IMR-90 (cell line): ENCODE measurements at regions not wholly inside any gene's neighbourhood (a gene's known extent, or its start where the extent isn't known, plus 50 kb on each side); places are given as distances from the start of the nearest gene placed in this dataset.

Experiments
- ATAC-seq: fragments of 200-7000 bp; cut with Tn5 transposase; 2 replicates; pipeline ENCODE4 v1.9.1; 2020; ENCODE audit warnings: low read depth, mild to moderate bottlenecking, moderate library complexity
- BruUV-seq: library from RNA; stranded (reverse); fragments of 400-500 nt; replicated peaks from 2 replicates; lab custom pipeline; 2021; lab: Mats Ljungman, UMichigan
- CTCF ChIA-PET: fragments of 300-600 bp; formaldehyde crosslinking; extraction: SDS; loops from one replicate; lab custom pipeline; 2021; ENCODE audit warnings: antibody characterized with exemption; lab: Yijun Ruan, JAX
- POLR2A ChIA-PET: fragments of 300-600 bp; sonication (Branson Sonifier 250); formaldehyde crosslinking; loops from one replicate; lab custom pipeline; 2022; ENCODE audit warnings: antibody characterized with exemption; ENCODE audit not compliant: unreplicated experiment; lab: Charles Lee
- DNase-seq: peaks from one replicate; pipeline ENCODE4 v3.0.0; 2013
- H2AFZ ChIP-seq: replicated peaks from 2 replicates; pipeline ENCODE3; 2013; ENCODE audit warnings: low read length, mild to moderate bottlenecking; ENCODE audit not compliant: poor library complexity
- H2AK5ac ChIP-seq: 2 replicates; pipeline ENCODE4 v1.6.1; 2013; ENCODE audit warnings: low read depth, low read length, inconsistent platforms
- H2AK9ac ChIP-seq: replicated peaks from 2 replicates; pipeline ENCODE3; 2013; ENCODE audit warnings: mild to moderate bottlenecking, low read depth, low read length, moderate library complexity; ENCODE audit not compliant: poor library complexity
- H2BK120ac ChIP-seq: 2 replicates; pipeline ENCODE4 v1.6.1; 2013; ENCODE audit warnings: low read depth, low read length, inconsistent platforms
- H2BK15ac ChIP-seq: 3 replicates; pipeline ENCODE4 v1.6.1; 2013; ENCODE audit warnings: low read depth, low read length, inconsistent platforms
- H2BK20ac ChIP-seq: 2 replicates; pipeline ENCODE4 v1.6.1; 2013; ENCODE audit warnings: low read depth, mild to moderate bottlenecking, inconsistent platforms, low read length, moderate library complexity
- H2BK5ac ChIP-seq: 2 replicates; pipeline ENCODE4 v1.6.1; 2013; ENCODE audit warnings: mild to moderate bottlenecking, low read depth, low read length, inconsistent platforms; ENCODE audit not compliant: poor library complexity, severe bottlenecking
- H3K14ac ChIP-seq: replicated peaks from 2 replicates; pipeline ENCODE4 v1.6.1; 2013; ENCODE audit warnings: low read depth, low read length, inconsistent platforms
- H3K18ac ChIP-seq: 2 replicates; pipeline ENCODE4 v1.6.1; 2013; ENCODE audit warnings: low read depth, low read length, control low read depth
- H3K23ac ChIP-seq: 2 replicates; pipeline ENCODE4 v1.6.1; 2013; ENCODE audit warnings: low read depth, low read length, inconsistent platforms
- H3K27ac ChIP-seq: 2 replicates; pipeline ENCODE4 v1.5.1; 2013; ENCODE audit warnings: mild to moderate bottlenecking, control low read depth, low read length; ENCODE audit not compliant: insufficient read depth
- H3K27me3 ChIP-seq: 2 replicates; pipeline ENCODE4 v1.6.1; 2013; ENCODE audit warnings: low read length; ENCODE audit not compliant: control insufficient read depth, insufficient read depth
- H3K36me3 ChIP-seq: 2 replicates; pipeline ENCODE4 v1.6.1; 2013; ENCODE audit warnings: low read length, mixed read lengths; ENCODE audit not compliant: control insufficient read depth, insufficient read depth
- H3K4ac ChIP-seq: 2 replicates; pipeline ENCODE4 v1.6.1; 2013; ENCODE audit warnings: low read depth, low read length, inconsistent platforms
- H3K4me1 ChIP-seq: 2 replicates; pipeline ENCODE4 v1.6.1; 2013; ENCODE audit warnings: low read length, mixed read lengths; ENCODE audit not compliant: control insufficient read depth, insufficient read depth
- H3K4me2 ChIP-seq: 2 replicates; pipeline ENCODE4 v1.6.1; 2013; ENCODE audit warnings: low read depth, mild to moderate bottlenecking, control low read depth, low read length, moderate library complexity
- H3K4me3 ChIP-seq: 2 replicates; pipeline ENCODE4 v1.5.1; 2013; ENCODE audit warnings: low read depth, mild to moderate bottlenecking, control low read depth, low read length, moderate library complexity; ENCODE audit not compliant: insufficient read depth
- H3K56ac ChIP-seq: 2 replicates; pipeline ENCODE4 v1.6.1; 2013; ENCODE audit warnings: low read length, inconsistent platforms; ENCODE audit not compliant: insufficient read depth; ENCODE audit errors: extremely low read depth
- H3K79me1 ChIP-seq, 2 experiments: 2 replicates each; pipeline ENCODE4 v1.6.1; 2013; ENCODE audit warnings: low read length in 2 of 2, inconsistent platforms in 1 of 2, low read depth in 1 of 2
- H3K9ac ChIP-seq: 2 replicates; pipeline ENCODE4 v1.6.1; 2013; ENCODE audit warnings: low read depth, low read length, control low read depth
- H3K9me1 ChIP-seq: 2 replicates; pipeline ENCODE4 v1.6.1; 2013; ENCODE audit warnings: low read length, inconsistent platforms; ENCODE audit not compliant: insufficient read depth
- H3K9me3 ChIP-seq: 2 replicates; pipeline ENCODE4 v1.6.1; 2013; ENCODE audit warnings: low read length; ENCODE audit not compliant: control insufficient read depth, insufficient read depth
- H4K20me1 ChIP-seq: 2 replicates; pipeline ENCODE4 v1.6.1; 2013; ENCODE audit warnings: low read length, inconsistent platforms; ENCODE audit not compliant: insufficient read depth
- H4K5ac ChIP-seq: 2 replicates; pipeline ENCODE4 v1.6.1; 2013; ENCODE audit warnings: mild to moderate bottlenecking, low read depth, low read length, control low read depth
- H4K8ac ChIP-seq, 2 experiments: 2 replicates each; pipeline ENCODE4 v1.6.1; 2013; ENCODE audit warnings: low read depth in 2 of 2, low read length in 2 of 2, control low read depth in 1 of 2, inconsistent platforms in 1 of 2
- H4K91ac ChIP-seq: 2 replicates; pipeline ENCODE4 v1.6.1; 2013; ENCODE audit warnings: low read depth, low read length, inconsistent platforms; ENCODE audit not compliant: insufficient read depth
- FOS ChIP-seq: fragments of 150-350 bp; IDR thresholded peaks from 2 replicates; pipeline ENCODE4 v1.6.1; 2016; ENCODE audit warnings: low read depth, low read length
- MAZ ChIP-seq: IDR thresholded peaks from 2 replicates; pipeline ENCODE4 v1.6.1; 2012; ENCODE audit warnings: low read depth, mild to moderate bottlenecking, low read length, improper control_type of control experiment, moderate library complexity, borderline replicate concordance
- NFE2L2 ChIP-seq: fragments of 150-350 bp; IDR thresholded peaks from 2 replicates; pipeline ENCODE4 v1.6.1; 2016; ENCODE audit warnings: low read depth, mild to moderate bottlenecking, low read length
- POLR2A ChIP-seq: IDR thresholded peaks from 2 replicates; pipeline ENCODE4 v1.6.1; 2012; ENCODE audit warnings: mild to moderate bottlenecking, low read depth, low read length
- dilution Hi-C: fragments of 300-500 bp; cut with HindIII; formaldehyde crosslinking; loops from one replicate; pipeline ENCODE4 v1.14.3; 2018; ENCODE audit warnings: low sequenced_read_pairs; ENCODE audit not compliant: unreplicated experiment
- in situ Hi-C: fragments of 300-500 bp; cut with MboI; formaldehyde crosslinking; loops from 3 replicates; pipeline ENCODE4 v1.14.3; 2019; ENCODE audit warnings: low sequenced_read_pairs, inconsistent platforms, mixed read lengths
- intact Hi-C: fragments of 100-400 bp; cut with micrococcal nuclease; formaldehyde crosslinking; loops from 2 replicates; pipeline ENCODE4 v1.10.0; 2022
- TF ChIP-seq, protein P1 (sequence below): fragments of 150-350 bp; IDR thresholded peaks from 2 replicates; pipeline ENCODE4 v1.6.1; 2016; ENCODE audit warnings: low read depth, mild to moderate bottlenecking, low read length, moderate library complexity, borderline replicate concordance
- TF ChIP-seq, protein P2 (sequence below): conservative IDR thresholded peaks from 2 replicates; pipeline ENCODE4 v1.5.1; 2012; ENCODE audit warnings: mild to moderate bottlenecking, low read depth, low read length, improper control_type of control experiment

GRCh38 chr4:134465417-134465816 is 263.8 kb upstream of the PABPC4L start:
- DNase-seq (no peak), ATAC-seq (no peak)
- TF ChIP-seq MAZ, result no peak
- no peak for TF ChIP-seq POLR2A
- TF ChIP-seq, protein P1, sequence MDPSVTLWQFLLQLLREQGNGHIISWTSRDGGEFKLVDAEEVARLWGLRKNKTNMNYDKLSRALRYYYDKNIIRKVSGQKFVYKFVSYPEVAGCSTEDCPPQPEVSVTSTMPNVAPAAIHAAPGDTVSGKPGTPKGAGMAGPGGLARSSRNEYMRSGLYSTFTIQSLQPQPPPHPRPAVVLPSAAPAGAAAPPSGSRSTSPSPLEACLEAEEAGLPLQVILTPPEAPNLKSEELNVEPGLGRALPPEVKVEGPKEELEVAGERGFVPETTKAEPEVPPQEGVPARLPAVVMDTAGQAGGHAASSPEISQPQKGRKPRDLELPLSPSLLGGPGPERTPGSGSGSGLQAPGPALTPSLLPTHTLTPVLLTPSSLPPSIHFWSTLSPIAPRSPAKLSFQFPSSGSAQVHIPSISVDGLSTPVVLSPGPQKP, result no peak
- TF ChIP-seq, protein P2, sequence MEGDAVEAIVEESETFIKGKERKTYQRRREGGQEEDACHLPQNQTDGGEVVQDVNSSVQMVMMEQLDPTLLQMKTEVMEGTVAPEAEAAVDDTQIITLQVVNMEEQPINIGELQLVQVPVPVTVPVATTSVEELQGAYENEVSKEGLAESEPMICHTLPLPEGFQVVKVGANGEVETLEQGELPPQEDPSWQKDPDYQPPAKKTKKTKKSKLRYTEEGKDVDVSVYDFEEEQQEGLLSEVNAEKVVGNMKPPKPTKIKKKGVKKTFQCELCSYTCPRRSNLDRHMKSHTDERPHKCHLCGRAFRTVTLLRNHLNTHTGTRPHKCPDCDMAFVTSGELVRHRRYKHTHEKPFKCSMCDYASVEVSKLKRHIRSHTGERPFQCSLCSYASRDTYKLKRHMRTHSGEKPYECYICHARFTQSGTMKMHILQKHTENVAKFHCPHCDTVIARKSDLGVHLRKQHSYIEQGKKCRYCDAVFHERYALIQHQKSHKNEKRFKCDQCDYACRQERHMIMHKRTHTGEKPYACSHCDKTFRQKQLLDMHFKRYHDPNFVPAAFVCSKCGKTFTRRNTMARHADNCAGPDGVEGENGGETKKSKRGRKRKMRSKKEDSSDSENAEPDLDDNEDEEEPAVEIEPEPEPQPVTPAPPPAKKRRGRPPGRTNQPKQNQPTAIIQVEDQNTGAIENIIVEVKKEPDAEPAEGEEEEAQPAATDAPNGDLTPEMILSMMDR, result no peak
- TF ChIP-seq FOS, result no peak
- TF ChIP-seq NFE2L2, result no peak
- Histone ChIP-seq H3K23ac (no peak overlapping the region), H2BK20ac (no peak overlapping the region), H2BK5ac (no peak overlapping the region), H3K36me3 (no peaks in the 10 kb centered on the region), H3K18ac (no peak overlapping the region), H3K4me2 (no peak overlapping the region), H3K9me3 (peaks cover 3% of the 10 kb centered on the region), H3K4me1 (no peaks in the 10 kb centered on the region), H3K9ac (no peak overlapping the region), H3K79me1 (no peaks in the 10 kb centered on the region), H4K5ac (no peak overlapping the region), H3K14ac (no peak overlapping the region), H3K9me1 (no peaks in the 10 kb centered on the region), H4K8ac (no peak overlapping the region), H2AK9ac (no peak overlapping the region), H3K4ac (no peak overlapping the region), H2AK5ac (no peak overlapping the region), H3K27ac (no peak overlapping the region), H3K56ac (no peak overlapping the region), H3K4me3 (no peak overlapping the region), H2BK120ac (no peak overlapping the region), H2AFZ (no peak overlapping the region), H3K27me3 (no peaks in the 10 kb centered on the region), H4K20me1 (no peaks in the 10 kb centered on the region), H4K91ac (no peak overlapping the region), H2BK15ac (no peak overlapping the region)
- dilution Hi-C loops, result no loop called here
- ChIA-PET POLR2A (no interaction called here), CTCF (no interaction called here)
- in situ Hi-C loops, result no loop called here
- BruUV-seq, result no TSS peak
- intact Hi-C loops, result no loop called here
